ENCODE measurements at regions not wholly inside any gene's neighbourhood (a gene's known extent, or its start where the extent isn't known, plus 50 kb on each side); places are given as distances from the start of the nearest gene placed in this dataset.

DNA sequence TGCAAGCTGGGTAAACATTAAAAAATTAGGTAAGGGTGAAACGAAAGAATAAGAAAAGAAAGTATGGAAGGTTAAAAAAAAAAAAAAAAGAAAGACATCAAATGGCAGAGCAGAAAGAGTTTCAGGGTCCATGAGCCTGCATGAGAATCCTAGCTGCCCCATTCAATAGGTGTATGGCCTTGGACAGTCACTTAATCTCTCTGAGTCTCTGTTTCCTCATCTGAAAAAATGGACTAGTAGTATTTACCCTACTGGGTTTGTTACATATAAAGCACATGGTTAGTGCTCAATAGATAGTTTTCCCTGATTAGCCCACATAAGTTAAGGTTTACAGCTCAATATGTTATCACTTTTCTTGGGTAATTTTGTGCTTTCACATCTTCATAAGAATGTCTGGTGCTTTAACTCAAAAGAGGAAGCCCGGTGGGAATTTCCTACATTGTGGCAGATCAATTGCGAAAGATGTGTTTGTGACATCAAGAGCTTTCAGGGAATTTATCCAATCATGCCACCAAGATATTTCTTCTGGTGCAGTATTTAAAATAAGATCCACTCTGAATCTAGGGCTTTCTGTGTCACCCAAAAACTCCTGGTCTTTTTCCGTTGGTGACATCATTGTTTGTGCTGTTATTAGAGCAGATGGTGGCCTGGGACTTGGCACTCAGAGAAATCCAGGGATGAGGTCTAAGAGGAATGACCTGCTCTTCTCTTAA is 57.2 kb upstream of the UBE2E1 start:
- peak; percentile 54 for DNase-seq

DNA sequence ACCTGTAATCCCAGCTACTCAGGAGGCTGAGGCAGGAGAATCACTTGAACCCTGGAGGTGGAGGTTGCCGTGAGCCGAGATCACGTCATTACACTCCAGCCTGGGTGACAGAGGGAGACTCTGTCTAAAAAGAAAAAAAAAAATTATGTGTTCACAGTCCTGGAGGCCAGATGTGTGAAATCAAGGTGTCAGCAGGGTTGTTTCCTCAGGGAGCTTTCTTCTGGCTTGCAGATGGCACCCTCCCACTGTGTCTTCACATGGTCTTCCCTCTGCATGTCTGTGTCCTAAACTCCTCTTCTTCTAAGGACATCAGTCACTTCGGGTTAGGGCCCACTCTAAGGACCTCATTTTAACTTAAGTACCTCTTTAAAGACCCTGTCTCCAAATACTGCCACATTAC is 56.1 kb upstream of the UBE2E1 start:
- DNase-seq = no peak

- DNase-seq = no peak
Measured at GRCh38 chr3:23750573-23751210, 55.1 kb upstream of the UBE2E1 start.

DNA sequence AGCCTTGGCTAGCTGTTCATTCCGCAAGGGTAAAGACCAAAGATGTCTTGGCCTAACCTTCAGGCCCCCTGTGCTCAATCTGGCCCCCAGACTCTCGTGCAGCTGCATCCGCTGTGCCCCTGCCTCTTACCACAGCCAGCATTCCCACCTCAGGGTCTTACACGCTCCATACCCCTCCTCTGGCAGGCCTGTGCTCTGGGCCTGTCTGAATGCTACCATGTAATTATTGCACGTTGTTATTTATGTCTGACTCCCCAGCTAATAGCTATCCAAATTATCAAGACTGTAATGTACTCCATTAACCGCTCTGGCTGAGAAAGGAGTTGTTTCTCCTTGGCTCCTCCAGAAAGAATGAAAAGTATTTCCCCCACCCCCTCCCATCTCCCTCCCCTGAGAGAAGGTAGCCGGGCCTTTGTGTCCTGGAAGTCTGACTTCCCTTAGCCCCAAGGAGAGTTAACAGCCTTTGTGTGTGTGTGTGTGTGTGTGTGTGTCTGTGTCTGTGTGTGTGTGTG is 54.5 kb upstream of the UBE2E1 start:
- peak; percentile 71 for DNase-seq

DNA sequence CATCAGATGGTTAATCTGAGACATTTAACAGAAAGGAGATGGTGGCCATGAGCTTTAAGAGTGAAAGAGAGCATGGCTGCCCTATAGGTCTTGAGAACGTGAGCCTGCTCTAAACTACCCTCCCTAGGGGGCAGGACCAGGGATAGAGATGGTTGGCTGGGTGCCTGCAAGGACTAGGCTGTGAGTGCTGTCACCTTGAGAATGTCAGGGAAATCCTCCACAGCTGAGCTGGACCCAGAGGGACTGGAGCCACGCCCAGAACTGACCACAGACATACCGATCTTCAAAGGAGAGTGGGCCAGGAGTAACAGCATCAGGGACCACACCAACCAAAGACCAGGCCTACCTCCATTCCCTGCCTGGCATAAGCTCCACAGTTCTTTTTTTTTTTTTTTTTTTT is 53.6 kb upstream of the UBE2E1 start:
- DNase-seq = peak; percentile 27

DNA sequence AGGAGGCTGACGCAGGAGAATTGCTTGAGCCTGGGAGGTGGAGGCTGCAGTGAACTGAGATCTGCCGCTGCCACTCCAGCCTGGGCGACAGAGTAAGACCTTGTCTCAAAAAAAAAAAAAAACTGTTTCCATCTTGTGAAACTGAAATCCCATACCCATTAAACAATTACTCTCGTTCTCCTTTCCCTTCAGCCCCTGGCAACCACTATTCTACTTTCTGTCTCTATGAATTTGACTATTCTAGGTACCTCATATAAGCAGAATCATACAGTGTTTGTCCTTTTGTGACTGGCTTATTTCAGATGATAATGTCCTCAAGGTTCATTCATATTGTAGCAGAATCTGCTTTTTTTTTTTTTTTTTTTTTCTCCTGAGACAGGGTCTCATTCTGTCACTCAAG is 51.5 kb upstream of the UBE2E1 start:
- DNase-seq = no peak

All from fibroblast of skin of scalp (primary cell).